OCI-M1 (cell line): ENCODE measurements at regions not wholly inside any gene's neighbourhood (a gene's known extent, or its start where the extent isn't known, plus 50 kb on each side); places are given as distances from the start of the nearest gene placed in this dataset.
"Not testable (repeated sequence)": the region's sequence is repeated elsewhere in the genome, so short reads cannot be mapped to it uniquely, and the experiment has no call there.

Experiments
- DNase-seq: peaks from one replicate; lab custom pipeline; 2025; lab: John Stamatoyannopoulos, UW

DNA sequence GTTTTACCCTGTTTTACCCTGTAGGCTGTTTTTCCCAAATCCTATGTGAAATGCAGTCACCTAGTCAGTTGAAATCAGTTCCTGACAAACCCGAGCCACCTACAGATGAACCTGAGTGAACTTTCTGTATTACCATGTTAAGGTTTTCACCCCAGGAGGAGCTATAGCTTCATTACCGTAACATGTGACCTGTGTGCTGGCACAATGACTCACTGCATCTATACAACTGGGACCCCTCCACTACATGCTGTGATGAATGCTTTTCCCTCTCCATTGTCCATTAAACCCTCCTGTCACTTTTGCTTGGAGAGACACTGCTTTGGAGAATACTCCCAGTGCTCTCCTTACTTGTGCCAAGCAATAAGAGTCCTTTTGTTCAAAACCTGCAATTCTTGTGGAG lies 1974.8 kb downstream of the EFNA5 start:
- DNase-seq = no peak

DNA sequence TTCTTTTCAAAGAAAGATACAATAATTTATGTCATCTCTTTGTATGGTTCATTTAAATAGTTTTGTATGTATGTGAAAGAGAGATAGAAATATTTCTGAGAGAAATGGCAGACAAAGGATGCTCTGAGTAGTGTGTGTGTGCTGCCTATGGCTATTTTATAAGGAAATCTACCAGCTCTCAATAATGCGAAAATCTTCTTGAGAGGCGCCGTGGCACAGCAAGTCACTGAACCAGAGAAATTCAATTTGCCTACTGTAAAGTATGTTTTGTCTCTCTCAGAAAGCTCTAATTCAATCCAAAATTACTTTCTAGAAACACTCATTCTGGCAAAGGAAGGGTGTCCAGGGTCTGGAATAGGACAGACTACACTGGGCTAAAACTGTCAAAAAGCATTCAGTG lies 1981.1 kb downstream of the EFNA5 start:
- no peak for DNase-seq

DNA sequence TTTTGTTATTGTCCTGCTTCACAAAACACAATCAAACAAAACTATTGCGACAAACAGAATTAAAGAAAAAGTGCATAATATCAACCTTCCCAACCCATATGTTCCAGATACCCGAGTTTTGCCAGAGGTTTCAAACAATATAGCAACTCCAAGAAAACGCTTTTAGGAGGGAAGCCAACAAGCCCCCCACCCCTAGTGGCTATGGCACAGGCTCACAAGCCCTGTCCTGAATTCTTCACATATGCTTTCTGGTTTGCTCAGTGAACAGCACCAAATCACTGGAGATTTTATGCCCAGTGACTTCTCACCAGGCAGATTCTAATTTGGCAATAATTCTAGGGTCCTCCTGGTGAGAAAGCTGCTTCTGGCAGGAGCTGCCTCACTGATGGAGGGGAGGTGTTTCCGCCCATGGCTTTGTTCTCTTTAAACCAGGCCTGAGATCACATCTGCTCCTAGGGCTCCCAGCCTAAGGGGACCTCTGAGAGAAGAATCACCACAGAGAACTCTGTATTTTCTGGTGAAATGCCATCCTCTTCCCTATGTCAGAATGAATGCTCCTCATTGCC lies 1982.4 kb downstream of the EFNA5 start:
- no peak for DNase-seq

DNA sequence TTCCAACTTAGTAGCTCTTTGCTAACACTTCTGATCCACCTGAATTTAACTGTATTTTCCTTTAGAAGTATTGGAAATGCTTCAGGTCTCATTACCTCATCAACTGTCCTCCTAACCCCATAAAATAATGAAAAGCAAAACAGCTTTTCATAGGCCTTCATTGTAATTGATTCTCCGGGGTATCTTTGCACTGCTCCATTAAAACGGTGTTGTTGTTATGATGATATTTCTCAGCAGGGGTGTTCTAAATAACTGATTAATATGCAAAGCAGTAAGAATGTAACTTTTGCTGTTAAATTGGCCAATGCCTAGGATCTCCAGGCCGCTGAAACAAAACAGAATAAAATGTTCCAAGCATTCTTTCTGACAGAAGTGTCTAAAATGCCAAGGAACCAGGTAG lies 1983.2 kb downstream of the EFNA5 start:
- no peak for DNase-seq

DNA sequence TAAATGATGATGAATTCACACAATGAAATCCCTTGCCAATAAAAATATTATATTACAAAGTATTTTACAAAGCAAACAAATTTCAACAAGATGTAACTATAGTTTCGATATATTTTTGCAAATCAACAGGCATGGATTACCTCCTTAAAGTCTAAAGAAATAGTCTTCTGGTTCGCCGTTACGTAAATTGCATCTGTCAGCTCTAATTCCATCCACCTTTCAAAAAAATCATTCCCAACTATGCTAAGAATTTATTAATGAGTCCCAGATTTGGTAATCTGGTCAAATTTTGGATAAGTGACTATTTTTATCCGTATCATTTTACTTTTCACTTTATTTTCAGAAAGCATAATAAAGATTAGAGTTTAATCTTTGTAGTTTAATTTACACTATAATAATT lies 1984.9 kb downstream of the EFNA5 start:
- DNase-seq = no peak

DNA sequence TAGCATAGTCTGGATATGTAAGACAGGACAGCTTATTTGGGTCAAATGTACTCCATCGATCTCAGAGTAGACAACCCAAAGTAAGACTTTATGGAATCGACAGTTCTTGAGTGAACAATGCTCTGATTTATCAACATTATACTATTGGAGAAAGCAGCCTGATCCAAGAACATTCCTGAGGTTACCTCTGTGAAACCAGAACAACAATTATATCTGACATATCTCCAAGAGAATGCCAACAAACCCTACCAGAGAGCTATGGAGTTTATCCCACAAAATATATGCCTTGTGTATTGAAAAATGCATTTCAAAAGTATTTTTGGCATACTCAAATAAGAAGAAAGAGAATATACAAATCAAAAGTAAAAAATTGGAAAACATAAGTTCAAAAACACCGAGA lies 1985.9 kb downstream of the EFNA5 start:
- DNase-seq = no peak

DNA sequence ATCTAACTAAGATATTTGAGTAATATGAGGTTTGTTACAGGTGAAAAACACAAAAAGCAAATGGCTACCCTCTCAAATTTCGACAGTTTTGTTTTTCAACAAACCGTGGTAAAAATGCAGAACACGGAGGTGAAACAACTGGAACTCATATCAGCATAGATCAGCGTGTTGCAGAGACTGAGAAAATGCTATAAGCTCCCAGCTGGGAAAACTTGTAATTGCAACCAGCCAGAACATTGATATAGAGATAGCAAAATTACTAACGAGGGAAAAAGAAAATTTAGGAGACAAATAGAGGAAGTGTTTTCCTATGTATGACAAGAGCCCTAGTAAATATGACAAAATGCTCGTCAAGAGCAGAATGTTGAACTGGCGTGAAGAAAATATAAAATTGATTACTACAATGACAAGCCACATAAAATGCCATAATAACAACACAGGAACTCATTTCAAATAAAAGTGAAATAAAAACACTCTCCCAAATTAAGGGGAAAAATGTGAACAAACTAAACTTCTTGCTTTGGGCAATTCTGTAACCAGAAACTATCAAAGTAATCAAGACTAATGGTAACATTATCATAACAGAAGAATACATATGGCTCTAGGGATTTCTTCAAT lies 1989.8 kb downstream of the EFNA5 start:
- no peak for DNase-seq

DNA sequence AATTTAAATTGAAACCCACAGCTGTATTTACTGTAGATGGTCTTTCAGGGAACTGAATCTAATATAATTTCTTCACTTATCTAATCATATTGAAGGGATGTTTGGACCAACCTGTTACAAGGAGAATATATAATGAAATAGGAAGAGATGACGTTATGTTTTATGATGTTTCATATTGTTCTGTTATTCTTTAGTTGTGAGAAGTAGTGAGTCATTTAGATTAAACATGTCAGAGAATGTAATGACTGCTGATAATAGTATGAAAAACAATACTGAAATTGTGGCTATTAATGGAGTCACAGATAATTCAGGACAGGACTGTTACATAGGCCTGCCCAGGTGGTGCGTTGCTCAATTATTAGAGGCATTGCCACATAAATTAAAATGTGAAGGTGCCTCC lies 1993.4 kb downstream of the EFNA5 start:
- no peak for DNase-seq

DNA sequence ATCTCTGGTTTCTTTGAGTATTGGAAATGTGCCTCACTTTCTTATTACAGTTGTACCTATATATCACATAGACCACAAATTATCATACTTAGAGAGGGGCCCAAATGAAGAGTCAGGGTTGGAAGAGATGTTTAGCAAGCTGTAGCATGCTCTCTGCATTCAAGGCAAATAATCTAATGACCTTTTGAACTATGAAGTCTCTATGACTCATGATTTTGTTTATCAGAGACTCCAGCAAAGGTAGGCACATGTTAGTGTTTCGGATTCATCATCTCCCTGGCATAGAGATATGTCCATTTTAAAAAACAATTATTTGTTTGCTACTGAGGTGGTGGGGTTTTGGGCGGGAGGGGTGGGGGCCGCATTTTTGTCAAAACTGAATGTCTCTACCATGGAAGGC lies 2000.1 kb downstream of the EFNA5 start:
- no peak for DNase-seq

DNA sequence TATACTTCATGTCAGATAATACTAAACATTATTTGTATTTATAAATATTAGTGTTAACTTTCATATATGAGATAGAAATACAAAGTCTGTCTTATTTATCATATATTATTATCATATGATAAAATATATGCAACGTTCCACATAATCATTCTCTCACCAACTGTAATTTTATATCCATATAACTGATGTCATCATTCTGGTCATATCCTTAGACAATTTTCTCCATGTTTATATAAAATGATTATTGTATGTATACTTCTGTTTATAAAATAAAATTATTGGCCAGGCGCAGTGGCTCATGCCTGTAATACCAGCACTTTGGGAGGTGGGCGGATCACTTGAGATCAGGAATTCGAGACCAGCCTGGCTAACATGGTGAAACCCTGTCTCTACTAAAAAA lies 2007.1 kb downstream of the EFNA5 start:
- no peak for DNase-seq

DNA sequence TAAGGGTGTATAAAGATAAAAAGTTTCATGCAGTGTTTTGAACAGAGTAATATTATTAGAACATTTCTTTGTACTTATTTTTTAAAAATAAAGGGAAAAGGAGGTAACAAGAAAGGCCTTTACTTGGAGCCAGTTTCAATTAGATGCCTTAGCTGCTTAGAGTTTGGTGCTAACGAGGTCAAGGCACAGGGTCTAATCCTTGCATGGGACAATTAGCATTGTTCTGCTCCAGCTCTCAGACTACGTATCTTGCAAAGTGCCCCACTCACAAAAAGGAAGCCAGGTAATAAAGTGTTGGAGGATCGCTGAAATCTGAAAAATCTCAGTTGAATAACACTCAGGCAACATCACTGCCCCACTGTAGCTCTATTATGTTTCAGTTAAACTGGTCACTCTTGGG lies 2011.3 kb downstream of the EFNA5 start:
- DNase-seq = no peak

DNA sequence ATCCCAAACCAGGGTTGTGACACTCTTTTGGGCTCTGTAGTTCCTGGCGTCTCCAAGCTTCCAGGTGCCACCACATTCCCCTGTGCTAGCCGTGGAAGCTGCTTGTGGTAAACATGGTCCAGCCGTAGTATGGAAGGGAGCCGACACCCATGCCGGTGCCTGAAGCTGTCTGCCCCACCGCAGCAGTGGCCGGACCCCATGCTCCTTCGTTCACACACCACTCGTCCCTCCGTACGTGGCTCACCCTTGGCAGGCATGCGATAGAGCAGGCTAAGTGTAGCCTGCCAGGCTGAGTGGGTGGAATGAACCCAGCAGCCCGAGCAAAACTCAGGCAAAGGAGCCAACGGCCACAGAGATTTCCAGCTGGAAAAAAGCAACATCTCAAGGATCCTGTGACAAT lies 2030.4 kb downstream of the EFNA5 start:
- DNase-seq = no peak

DNA sequence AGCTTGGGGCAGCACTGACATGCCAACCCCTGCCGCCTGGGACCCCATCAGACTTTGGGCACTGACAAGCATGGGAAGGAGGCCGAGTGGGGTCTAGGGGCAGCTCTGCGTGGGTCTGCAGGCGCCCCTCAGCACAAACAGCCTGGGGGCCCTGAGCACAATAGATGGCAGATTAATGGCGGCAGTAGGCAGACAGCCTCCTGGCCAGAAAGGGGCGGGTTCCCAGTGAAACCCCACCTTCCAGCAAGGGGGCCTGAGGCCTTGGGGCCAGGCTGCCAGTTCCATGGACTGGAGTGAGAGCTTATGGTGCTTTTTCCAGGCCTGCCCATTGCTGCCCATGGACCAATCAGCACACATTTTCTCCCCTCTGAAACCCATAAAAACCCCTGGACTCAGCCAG lies 2031.2 kb downstream of the EFNA5 start:
- DNase-seq = no peak

DNA sequence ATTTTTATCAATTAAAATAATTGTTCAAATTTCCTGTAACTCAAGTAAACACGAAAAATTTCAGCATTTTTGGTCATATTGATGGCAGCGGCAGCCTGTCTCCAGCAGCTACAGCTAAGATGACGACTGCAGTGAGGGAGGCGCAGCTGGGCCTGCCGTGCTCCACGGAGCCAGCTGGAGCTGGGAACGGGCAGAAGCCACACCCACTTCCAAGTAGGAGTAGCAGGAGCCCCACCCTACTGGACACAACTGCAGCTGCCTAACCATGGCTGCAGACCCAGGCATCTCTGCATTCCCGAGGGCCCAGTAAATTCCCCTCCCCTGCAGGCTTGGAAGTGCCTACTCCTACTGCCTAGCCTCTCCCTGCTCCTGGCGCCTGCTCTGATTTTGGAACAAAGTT lies 2031.7 kb downstream of the EFNA5 start:
- DNase-seq = no peak

DNA sequence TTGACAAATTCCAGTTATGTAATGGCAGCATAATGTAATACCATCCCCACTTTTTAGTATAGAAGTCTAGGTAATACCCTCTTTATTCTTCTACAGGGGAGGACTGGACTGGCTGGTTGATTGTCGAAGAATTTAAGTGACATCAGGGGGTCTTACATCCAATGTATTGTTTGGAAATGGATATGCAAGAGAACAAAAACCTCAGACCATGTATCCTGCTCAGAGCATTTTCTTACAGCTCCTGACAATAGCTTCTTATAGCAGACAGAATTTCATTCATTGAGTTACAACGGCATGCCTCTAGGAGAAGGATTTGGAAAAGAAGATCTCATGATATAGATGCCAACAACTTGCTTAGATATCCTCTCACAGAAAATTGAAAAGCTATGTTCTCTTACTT lies 2032.3 kb downstream of the EFNA5 start:
- DNase-seq = no peak

DNA sequence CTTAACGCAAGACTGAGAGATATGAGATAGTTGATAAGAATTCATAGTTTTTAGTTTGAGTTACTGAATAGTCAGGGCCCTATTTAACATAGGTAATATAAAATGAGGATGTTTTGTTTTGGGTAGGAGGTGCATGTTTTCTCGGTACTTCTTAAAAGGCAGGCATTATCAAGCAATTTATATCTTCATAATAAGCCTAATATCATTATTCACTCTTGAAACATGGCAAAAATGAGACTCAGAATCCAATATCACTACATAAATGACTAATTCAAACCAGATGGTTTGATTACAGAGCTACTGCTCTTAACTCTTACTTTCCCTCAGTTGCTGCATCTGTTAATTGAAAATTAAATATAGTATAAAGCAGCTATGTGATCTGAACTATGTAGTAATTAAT lies 2038.7 kb downstream of the EFNA5 start:
- no peak for DNase-seq

DNA sequence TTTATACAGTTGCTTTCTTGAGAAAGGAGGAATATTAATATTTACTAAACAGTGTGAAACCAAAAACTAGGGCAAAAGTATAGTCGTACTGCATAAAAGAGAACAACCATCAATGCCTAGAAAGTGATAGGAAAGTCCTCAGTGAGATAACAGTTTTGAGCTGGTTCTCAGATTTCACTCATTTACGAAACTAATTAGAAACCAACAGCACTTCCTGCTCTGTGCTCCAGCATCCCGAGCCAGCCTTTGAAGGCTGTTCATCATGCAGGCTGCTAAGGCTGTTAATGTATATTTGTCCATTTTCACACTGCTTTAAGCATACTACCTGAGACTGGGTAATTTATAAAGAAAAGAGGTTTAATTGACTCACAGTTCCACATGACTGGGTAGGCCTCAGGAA lies 2039.9 kb downstream of the EFNA5 start:
- DNase-seq = peak; percentile 45

DNA sequence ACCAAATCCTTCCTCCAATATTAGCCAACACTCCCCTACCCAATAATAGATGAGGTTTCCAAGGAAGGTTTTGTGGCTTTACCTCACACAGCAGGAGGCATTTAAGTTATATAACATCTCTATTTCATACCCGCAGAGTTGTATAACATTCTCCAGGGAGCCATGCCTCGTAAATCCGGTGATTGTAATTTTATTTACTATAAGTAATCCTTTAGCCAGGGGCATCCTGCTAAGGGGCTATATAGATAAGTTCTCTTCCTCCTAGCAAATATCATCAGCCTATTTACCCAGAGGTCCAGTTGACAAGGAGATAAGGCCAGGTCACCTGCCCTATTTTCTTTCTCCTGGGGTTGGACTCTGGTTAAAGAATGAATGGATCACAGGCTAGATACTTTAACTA lies 2051.0 kb downstream of the EFNA5 start:
- no peak for DNase-seq

DNA sequence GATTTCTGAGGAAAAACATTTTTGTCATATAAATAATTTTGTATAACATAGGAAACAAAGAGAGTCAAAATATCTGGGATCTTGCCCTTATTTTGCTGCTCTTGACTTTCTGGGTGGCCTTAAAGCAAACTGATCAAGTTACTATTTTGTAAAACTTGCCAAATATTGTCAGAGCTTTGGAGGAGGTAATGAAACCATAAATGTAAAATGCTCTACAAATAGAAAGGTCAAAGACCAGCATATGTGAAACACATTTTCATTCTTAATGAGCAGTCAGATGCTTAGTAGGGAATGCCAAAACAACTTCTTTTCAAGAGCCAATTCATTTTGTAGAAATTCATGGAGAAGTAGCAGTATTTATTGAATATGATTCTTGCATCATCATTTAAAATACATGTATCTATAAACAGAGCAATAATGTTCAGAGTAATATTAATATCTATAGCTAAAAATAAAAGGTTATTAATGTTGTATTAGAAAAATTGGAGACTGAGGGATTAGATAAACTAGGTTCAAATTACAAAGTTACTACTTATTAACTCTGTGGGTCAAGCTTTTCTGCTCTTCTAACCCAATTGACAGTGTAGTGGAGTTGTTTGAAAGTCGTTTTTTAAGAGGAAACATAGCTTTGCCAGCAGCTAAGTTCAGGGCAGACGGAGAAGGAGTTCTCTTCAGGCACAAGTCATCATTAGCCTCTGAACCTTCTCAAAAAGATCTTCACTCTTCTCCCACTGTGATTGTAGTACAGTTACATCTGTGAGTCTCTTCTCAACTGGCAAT lies 2053.1 kb downstream of the EFNA5 start:
- no peak for DNase-seq

DNA sequence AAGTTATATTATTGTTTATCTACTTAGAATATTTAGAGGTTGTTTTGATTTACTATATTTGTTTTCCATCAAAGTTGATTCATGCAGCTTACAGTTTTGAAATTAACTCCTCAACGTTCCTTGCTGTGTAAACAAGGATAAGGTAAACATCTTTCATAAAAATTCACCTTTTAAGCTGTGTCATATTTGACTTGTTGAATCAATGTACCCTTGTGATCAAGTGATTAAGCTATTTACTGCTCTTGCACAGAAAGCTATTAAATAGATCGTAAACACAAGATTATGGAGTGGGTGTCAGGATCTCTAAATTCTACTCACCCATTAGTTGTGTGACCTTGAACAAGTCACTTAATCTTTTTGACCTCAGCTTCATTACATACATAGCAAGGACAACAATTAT lies 2054.0 kb upstream of the NUDT12 start:
- no peak for DNase-seq

DNA sequence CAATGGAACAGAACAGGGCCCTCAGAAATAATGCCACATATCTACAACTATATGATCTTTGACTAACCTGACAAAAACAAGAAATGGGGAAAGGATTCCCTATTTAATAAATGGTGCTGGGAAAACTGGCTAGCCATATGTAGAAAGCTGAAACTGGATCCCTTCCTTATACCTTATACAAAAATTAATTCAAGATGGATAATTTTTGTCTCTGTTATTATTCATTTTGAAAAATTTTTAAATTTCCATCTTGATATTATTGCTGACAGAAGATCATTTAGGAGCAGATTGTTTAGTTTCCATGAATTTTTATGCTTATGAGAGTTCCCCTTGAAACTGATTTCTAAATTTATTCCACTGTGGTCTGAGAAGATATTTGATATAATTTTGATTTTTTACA lies 2039.8 kb upstream of the NUDT12 start:
- not testable (repeated sequence) for DNase-seq

DNA sequence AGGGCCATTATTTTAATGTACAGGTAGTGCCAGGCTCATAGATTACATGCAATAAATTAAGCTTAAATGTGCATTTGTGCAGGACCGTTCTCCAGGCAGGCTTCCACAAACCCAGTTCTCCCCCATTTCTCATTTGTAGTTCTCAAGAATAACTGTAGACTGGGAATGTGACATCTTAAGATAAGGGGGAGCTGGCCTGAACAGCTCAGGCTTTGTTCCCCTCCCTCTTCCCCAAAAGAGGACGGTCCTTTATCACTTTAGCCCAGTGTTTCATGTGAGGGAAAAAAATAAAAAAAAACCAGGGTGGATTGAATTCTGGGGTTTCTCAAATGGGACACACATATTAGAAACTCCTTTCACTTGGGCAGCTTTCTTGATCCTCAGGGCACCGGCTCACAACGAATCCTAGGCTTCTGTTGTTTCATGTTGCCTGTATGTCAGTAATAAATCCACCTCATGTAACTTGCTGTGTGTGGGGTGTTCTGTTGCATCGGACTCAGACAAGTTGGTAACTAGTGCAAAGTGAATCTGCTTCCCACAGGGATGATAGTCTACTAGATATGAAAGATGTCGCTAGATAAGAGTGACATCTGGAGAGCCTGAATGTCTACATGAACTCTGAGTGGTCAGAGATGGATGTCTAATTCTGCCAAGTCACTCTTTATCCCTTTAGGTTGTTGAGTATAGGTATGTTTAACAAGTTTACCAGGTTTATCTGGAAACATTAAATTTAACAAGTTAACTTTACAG lies 2030.6 kb upstream of the NUDT12 start:
- DNase-seq = peak; percentile 78
